HG02798 (cell line): ENCODE measurements at regions not wholly inside any gene's neighbourhood (a gene's known extent, or its start where the extent isn't known, plus 50 kb on each side); places are given as distances from the start of the nearest gene placed in this dataset.
"Not testable (repeated sequence)": the region's sequence is repeated elsewhere in the genome, so short reads cannot be mapped to it uniquely, and the experiment has no call there.

Experiments used
- ATAC-seq: cut with Tn5 transposase; IDR thresholded peaks from one replicate; pipeline ENCODE4 v1.9.1; 2021; ENCODE audit warnings: mild to moderate bottlenecking; ENCODE audit not compliant: unreplicated experiment, poor library complexity

DNA sequence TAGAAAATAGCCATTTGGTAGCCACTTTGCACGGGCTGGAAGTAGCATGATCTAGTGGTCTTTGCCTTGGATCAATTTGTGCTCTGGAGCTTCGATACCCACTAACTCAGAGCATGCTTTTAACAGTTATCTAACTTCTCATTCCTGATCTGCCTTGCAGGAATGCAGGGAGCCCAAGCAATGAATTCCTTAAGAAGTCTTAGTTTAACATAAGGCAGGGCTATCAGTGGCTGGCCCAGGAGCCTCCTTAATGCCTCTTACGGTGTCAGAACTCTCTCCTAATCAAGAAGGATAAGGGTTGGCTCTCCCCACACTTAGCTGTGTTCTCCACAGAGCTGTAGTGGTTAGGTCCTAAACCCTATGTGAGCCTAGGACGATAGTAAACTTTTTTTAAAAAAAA is 95.8 kb upstream of the TBCA start:
- ATAC-seq = no peak

DNA sequence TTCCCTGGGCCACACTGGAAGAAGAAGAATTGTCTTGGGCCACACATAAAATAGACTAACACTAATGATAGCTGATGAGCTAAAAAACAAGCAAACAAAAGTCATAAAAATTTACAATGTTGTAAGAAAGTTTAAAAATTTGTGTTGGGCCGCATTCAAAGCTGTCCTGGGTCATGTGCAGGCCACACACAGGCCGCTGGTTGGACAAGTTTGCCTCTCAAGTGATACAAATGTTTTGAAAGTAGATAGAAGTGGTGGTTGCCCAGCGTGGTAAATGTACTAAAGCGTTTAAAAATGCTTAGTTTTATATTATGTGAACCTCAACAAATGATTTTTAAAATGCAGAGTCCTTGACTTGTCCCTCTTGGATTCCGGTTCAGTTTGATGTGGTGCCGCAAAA is 94.9 kb upstream of the TBCA start:
- ATAC-seq = no peak

- ATAC-seq = no peak
These were observed 93.1 kb upstream of the TBCA start for GRCh38 chr5:77869116-77869798.

GRCh38 chr5:77867914-77868313 is 91.8 kb upstream of the TBCA start:
- ATAC-seq = no peak

DNA sequence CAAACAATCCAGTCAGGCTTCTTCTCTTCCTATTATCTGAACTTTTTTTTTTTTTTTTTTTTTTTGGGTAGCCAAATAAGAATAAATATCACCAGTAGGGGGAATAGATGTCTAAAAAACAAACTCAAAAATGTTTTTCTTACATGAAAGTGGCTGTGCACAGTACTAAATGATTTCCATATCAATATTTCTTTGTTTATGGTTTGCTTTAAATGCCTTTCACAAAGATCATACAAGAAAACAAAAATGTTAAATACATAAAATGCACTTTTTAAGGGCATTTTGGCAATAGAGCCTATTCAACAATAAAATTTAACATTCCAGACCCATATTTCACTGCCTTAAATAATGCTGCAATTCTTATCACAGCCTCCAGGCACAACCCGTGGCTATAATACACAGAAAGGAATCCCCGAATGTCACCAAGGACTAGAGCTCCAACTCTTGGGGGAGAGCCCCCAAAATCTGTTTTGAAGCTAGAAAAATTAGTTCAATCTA is 91.1 kb upstream of the TBCA start:
- ATAC-seq = no peak

DNA sequence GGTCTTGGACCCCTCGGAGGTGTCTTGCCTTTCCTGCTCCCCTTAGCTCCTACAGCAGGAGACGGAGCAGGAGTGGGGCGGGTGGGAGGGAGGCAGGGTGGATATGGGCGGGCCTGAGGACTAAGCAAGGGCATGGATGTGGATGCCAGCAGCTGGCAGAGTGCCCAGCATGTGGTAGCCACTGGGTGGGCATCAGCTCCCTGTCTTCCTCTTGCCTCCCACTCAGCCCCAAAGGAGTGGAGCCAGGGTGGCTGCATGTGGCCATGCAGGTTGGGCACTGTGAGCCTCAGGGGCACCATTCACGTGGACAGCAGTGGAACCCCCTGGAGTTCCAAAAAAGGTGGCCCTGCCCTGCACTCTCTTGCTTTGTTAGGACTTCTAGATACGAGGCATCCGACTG is 90.1 kb upstream of the TBCA start:
- no peak for ATAC-seq

DNA sequence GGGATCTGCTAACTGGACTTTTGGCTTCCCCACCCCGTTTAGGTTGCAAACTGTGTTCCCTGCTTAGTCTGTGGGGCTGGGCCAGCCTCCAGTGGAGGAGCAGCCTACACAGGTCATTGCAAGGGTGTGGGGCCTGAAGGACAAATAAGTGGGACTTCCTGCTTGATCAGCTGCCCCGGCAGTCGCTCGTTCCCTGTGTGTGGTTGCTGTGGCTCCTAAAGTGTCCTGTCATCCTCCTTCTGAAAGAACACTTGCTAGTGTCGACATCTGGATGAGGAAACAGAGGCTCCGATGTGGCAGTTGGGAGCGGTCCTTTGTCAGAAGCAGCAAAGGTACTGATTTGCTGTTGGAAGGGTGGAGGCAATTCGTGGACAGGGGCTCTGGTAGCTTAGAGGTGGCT is 88.9 kb upstream of the TBCA start:
- no peak for ATAC-seq

DNA sequence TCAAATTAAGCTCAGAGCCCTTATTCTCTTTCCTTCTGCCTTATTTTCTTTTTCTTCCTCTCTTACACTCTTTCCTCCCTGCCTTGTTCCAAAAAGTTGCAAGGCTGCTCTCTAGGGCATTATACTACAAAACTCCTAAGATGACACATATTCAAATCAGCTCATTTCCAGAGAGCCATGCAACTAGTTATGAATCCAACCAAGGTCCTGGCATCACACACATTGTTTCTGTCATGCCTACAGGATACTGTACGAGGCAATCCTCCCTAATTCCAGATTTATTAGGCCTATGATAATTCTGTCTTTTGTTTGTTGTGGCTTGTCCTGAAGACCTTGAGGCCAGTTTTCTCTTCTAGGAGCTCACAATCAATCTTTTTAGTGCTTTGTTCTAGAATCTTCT is 87.0 kb upstream of the TBCA start:
- no peak for ATAC-seq

- no peak for ATAC-seq
These were observed 85.4 kb upstream of the TBCA start for GRCh38 chr5:77861576-77861975.

GRCh38 chr5:77859306-77859705 is 83.2 kb upstream of the TBCA start:
- ATAC-seq = no peak

- not testable (repeated sequence) for ATAC-seq
These were observed 82.5 kb upstream of the TBCA start for GRCh38 chr5:77858678-77859077.

DNA sequence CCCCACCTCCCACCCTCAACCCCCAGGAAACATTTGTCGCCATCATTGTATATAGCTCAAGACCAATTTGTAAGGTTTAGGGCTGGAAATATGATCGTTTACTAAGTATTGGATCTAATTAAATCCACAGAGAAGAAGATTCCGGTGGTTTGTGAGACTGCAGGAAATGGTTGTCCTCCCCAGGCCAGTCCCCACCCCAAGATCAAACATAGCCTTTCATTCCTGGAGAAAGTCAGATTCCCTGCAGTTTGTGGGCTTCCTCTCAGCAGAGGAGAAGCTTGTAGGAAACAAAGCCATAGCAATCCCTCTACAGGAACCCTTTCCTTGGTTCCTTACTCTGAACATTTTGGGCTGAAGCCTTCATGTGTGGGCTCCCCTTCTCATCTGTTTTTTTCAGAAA is 79.2 kb upstream of the TBCA start:
- ATAC-seq = no peak

DNA sequence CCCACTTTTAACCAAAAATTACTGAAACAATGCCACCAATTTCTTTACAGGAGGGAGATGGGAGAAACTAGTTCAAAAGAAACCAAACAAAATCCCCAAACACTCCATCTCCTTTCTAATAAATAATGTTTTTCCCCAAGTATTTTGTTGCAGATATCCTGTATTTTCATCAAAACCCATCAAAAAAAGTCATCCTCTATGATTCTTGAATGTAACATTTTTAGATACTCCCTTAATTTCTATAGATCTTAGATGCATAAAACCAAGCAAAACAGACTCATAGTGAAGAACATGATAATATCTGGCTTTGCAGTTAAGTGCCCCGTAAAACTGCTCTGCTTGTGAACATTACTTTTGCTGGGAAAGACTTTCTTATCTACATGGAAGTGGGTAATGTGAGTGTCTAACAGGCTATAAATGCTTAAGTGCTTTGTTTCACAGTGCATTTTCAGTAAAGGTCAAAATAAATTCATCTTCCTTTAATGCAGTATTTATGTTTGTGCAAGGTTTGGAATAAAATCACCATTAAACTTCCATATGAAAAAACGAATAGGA is 77.3 kb upstream of the TBCA start:
- no peak for ATAC-seq

DNA sequence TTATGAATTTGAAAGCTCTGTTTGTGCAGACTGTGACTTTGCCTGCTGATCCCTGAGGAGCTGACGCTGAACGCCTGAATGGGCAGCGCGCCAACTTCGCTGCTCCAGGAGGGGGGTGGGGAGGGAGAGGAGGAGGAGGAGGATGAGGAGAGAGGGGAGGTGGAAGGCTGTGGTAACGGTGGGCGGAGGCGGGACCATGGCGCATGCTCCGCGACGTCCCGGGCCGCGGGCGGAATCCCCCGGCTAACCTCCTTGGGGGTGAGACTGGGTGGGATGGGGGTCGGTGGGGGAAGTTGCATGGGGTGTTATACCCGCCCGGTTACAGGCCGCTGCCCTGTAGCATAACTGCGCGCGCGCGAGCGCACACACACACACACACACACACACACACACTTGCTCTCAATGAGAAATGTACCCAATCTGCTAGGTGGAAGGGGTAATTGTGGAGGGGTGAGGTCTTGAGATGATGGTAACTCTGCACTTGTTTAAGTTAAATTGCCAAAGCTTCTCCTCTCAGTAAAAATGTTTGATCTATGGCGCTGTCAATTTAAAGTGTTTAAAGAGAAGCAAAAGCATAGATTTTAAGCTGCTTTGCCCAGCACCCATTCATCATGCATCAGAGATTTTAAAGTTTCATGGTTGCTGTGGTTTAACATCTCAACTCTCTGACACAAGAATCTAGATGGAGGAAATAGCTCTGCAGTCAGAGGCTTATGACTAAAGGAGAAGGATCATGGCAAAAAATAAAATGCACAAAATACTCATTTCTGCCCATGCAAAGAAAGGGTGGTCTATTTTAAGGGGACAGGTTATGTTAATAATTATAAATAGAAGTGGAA is 76.6 kb upstream of the TBCA start:
- ATAC-seq = peak; percentile 59

DNA sequence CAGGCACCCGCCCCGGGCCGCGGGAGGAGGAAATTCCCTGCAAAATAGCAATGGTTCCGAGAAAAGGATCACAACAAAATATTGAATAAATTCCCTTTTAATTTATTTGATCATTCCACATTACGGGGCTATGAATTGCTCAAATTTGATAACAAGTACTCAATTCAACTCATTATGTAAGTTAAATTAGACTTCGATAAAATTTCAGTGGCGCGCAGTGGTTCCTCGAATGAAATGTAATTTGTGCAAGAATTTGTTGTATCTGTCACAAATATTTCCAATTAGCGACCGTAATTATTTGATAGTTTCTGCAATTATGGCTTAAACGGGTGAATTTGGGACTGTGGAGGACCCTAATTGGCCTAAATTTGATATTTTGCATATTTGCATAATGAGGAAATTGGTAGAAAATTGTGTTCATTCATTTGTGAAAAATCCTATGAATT is 76.0 kb upstream of the TBCA start:
- no peak for ATAC-seq

DNA sequence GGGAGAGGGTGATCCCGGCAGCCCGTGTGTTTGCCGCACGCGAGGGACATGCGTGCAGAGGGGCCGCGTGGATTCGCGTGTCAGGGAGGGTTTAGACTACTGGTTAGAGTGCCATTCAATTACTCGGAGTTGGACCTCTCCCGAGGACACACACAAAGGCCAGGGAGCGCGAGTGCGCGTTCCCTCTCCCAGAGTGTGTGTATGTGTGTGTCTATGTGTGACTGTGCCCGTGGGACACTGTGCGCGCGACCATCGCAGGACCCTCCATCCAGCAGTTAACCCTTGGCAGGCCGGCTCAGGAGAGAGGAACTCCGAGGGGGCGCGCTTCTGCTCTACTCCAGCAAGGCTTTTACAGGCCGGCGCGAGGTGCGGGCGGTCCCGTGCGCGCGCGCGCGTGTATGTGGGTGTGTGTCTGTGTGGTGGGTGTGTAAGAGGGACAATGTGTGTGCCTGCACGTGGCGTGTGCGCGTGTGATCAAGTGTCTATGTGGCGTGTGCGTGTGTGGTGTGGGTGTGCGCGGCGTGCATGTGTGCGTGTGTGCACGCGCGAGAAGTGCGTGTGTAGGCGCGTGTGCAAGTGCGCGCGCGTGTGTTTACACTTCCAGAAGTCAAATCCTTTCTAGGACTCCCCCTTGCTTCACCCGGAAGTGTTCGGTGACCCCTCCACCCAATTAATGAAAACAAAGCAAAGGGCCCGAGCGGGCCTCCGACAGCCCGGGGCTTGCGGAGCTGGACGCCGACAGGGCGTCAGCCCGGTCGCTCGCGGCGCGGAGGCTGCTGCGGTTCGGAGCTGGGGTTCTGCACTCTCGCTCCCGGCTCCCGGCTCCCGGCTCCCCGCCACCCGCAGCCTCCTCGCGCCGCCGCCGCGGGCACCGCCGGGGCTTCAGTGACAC is 75.3 kb upstream of the TBCA start:
- ATAC-seq = no peak

GRCh38 chr5:77850536-77851175 is 74.5 kb upstream of the TBCA start:
- no peak for ATAC-seq

DNA sequence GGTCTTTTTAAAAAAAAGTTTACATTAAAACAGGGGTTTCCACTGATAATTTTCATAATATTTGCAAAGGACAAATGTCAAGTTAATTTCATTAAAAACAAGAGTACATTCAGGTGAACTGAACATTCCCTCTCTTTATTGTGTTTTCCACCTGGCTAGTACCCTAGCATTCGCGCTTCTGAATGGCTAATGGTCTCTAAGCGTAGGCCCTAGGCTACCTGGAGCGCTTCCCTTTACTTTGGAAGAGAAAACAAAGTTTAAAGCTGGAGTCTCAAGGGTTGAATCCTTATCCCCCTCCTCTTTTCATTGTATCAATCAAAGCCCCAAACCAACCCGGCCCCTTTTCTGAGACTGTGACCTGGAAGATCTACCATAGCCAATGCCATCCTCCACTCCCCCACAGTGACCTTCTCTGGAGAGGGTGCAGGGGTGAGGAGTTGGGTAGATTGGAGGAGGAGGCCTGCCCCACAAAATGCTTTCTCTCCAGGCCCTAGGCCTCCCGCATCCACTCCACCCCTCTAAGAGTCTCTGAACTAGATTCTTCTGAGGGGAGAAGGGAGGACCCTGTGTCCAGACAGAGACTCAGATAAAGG is 73.3 kb upstream of the TBCA start:
- ATAC-seq = no peak

DNA sequence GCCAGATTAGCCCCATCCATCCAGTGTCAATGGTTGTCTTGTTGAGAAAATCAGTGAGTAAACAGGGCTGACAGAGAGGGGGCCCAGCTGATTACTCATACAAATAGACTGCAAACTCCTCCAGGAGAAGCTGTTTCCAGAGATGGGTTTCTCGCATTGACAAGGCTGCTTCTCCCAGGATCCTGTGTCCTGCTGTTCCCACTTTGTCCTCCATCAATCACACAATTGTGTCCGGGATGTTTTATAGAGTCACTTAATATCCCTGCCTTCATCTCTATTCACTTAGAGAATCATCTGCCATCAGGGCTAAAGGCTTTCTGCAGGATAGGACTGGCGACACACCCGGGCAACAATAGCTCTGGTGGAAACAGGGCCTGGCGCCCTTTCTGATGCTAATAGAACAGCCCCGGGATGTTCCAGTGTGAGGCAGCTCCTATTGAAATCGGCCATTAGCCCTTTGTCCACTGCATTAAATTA is 71.7 kb upstream of the TBCA start:
- ATAC-seq = no peak

DNA sequence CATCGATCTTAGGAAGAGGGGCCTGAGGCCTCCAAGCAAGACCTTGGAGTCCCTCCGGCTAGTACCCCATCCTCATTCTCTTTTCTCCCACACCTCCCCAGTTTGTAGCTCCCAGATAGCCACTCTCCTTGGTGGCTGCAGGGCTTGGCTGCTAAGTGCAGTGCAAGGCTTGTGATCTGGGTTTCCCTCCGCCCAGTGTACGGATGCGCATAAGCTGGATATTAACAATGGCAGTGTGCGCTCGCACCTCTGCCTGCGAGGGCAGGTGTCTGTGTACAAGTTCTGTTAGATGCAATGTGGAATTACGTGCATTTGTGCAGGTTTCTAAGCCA is 71.0 kb upstream of the TBCA start:
- ATAC-seq = no peak
